ENCODE measurements at regions not wholly inside any gene's neighbourhood (a gene's known extent, or its start where the extent isn't known, plus 50 kb on each side); places are given as distances from the start of the nearest gene placed in this dataset.
"Not testable (repeated sequence)": the region's sequence is repeated elsewhere in the genome, so short reads cannot be mapped to it uniquely, and the experiment has no call there.

DNA sequence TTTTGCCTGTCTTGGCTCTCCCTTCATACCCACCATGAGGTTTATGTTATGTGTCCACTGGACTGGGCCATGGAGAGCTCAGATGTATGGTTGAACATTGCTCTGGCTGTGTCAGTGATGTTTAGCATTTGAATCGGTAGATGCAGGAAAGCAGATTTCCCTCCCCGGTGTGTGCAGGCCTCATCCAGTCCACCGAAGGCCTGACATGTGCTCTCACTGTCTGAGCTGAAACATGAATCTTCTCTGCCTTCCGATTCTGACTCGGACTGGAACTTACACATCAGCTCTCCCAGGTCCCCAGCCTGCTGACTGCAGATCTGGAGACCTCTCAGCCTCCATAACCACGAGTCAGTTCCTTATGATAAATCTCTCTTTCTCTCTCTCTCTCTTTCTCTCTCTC, 72.4 kb upstream of the SLC66A3 start:
- 81% methylated on average over 6 of the region's 6 CpGs for WGBS
- no peaks in the 10 kb centered on the region for H3K9me3 ChIP-seq
- no peaks in the 10 kb centered on the region for H3K4me1 ChIP-seq
- H3K27me3 ChIP-seq = peaks cover 7% of the 10 kb centered on the region
- DNase-seq (ENCODE audit: low spot score in 2 of 2) = peak in 1 of 2 donors; percentile 18
- no peak overlapping the region for H3K4me3 ChIP-seq
- H3K36me3 ChIP-seq = no peaks in the 10 kb centered on the region
- H3K27ac ChIP-seq = no peak overlapping the region
- no peak for TF ChIP-seq EP300 (IDR thresholded peaks at IDR 0.05)
- TF ChIP-seq POLR2A (IDR thresholded peaks at IDR 0.05) = no peak
- no peak for TF ChIP-seq CTCF (IDR thresholded peaks at IDR 0.05)
- TF ChIP-seq POLR2AphosphoS5 (IDR thresholded peaks at IDR 0.05) = no peak

DNA sequence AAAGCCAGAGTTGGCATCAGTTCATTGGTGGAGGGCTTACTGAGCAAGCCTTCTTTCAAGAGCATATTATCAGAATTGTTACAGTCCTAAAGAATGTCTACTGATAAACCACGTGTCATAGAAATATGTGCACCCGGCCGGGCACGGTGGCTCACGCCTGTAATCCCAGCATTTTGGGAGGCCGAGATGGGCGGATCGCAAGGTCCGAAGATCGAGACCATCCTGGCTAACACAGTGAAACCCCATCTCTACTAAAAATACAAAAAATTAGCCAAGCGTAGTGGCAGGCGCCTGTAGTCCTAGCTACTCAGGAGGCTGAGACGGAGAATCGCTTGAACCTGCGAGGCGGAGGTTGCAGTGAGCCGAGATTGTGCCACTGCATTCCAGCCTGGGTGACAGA, 66.4 kb upstream of the SLC66A3 start:
- 87% methylated on average over 17 of the region's 17 CpGs for WGBS
- H3K4me1 ChIP-seq, H3K27ac ChIP-seq, H3K27me3 ChIP-seq, H3K4me3 ChIP-seq, H3K36me3 ChIP-seq, H3K9me3 ChIP-seq: not testable (repeated sequence)
- peak in 1 of 2 donors; percentile 34 for DNase-seq (ENCODE audit: low spot score in 2 of 2)

GRCh38 chr2:11090187-11090586, 65.1 kb upstream of the SLC66A3 start:
- no peak for DNase-seq (ENCODE audit: low spot score in 2 of 2)
- no peak overlapping the region for H3K4me3 ChIP-seq
- no peak overlapping the region for H3K27ac ChIP-seq
- no peaks in the 10 kb centered on the region for H3K36me3 ChIP-seq
- no peaks in the 10 kb centered on the region for H3K9me3 ChIP-seq
- H3K4me1 ChIP-seq = no peaks in the 10 kb centered on the region
- no peaks in the 10 kb centered on the region for H3K27me3 ChIP-seq
- WGBS = 80% methylated on average over 2 of the region's 2 CpGs
- TF ChIP-seq CTCF (IDR thresholded peaks at IDR 0.05) (no peak), POLR2AphosphoS5 (IDR thresholded peaks at IDR 0.05) (no peak), POLR2A (IDR thresholded peaks at IDR 0.05) (no peak), EP300 (IDR thresholded peaks at IDR 0.05) (no peak)

DNA sequence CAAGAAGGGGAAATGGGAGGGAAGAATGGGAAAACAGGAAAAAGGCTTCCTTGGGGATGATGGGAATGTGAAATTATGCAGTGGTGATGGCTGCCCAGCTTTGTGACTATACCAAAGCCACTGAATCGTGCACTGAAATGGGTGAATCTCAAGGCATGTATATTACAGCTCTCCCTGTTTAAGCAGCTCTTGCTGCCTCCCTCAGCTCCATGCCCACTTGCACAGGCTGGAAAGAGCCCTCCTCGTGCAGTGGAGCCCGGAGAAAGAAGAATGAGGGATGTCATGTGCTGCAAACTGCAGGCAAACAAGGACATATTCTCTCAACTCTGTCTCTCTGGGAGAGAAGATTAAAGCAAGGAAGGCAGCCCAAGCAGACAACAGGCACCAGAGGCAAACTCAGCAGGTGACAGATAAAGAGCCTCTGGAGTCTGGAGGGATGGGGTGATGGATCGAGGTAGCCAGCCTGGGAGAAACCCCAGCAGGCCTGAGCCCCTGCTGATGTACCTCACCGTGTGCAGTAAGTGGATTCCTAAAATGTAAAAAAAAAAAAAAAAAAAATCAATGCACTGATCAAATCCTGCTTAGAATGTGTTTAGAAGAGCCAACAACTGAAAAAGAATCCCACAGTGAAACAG, 62.4 kb upstream of the SLC66A3 start:
- 62% methylated on average over 5 of the region's 5 CpGs for WGBS
- Histone ChIP-seq H3K4me1 (no peaks in the 10 kb centered on the region), H3K4me3 (no peak overlapping the region), H3K27ac (no peak overlapping the region), H3K9me3 (no peaks in the 10 kb centered on the region), H3K27me3 (peaks cover 2% of the 10 kb centered on the region), H3K36me3 (no peaks in the 10 kb centered on the region)
- TF ChIP-seq POLR2A (IDR thresholded peaks at IDR 0.05) (no peak), POLR2AphosphoS5 (IDR thresholded peaks at IDR 0.05) (no peak), EP300 (IDR thresholded peaks at IDR 0.05) (no peak)
- peak in 1 of 2 donors; percentile 34 for DNase-seq (ENCODE audit: low spot score in 2 of 2)

GRCh38 chr2:11093467-11093866, 61.8 kb upstream of the SLC66A3 start:
- Histone ChIP-seq H3K27ac (no peak overlapping the region), H3K36me3 (no peaks in the 10 kb centered on the region), H3K4me3 (no peak overlapping the region), H3K4me1 (no peaks in the 10 kb centered on the region), H3K27me3 (peaks cover 2% of the 10 kb centered on the region), H3K9me3 (no peaks in the 10 kb centered on the region)
- peak in 1 of 2 donors; percentile 34 for DNase-seq (ENCODE audit: low spot score in 2 of 2)
- TF ChIP-seq EP300 (IDR thresholded peaks at IDR 0.05) (no peak), POLR2A (IDR thresholded peaks at IDR 0.05) (no peak), POLR2AphosphoS5 (IDR thresholded peaks at IDR 0.05) (no peak), CTCF (IDR thresholded peaks at IDR 0.05) (no peak)
- WGBS = 71% methylated on average over 1 of the region's 4 CpGs

GRCh38 chr2:11094021-11094810, 61.1 kb upstream of the SLC66A3 start:
- peak in 1 of 2 donors; percentile 67 for DNase-seq (ENCODE audit: low spot score in 2 of 2)
- Histone ChIP-seq H3K4me3 (no peak overlapping the region), H3K4me1 (no peaks in the 10 kb centered on the region), H3K27me3 (peaks cover 2% of the 10 kb centered on the region), H3K36me3 (no peaks in the 10 kb centered on the region), H3K9me3 (no peaks in the 10 kb centered on the region), H3K27ac (no peak overlapping the region)
- TF ChIP-seq EP300 (IDR thresholded peaks at IDR 0.05) (no peak), POLR2A (IDR thresholded peaks at IDR 0.05) (no peak)
- 77% methylated on average over 15 of the region's 19 CpGs for WGBS
